ENCODE measurements at regions not wholly inside any gene's neighbourhood (a gene's known extent, or its start where the extent isn't known, plus 50 kb on each side); places are given as distances from the start of the nearest gene placed in this dataset.

- Histone ChIP-seq H2AFZ (ENCODE audit: low read depth, low read length) (no peak overlapping the region), H4K20me1 (ENCODE audit: insufficient read depth) (no peaks in the 10 kb centered on the region), H3K9ac (ENCODE audit: low read length) (no peak overlapping the region), H3K79me2 (replicated peaks; ENCODE audit: insufficient read depth, low read length) (no peaks in the 10 kb centered on the region), H3K9me2 (ENCODE audit: insufficient read depth, low read length) (no peaks in the 10 kb centered on the region), H3K9me3 (ENCODE audit: low read length) (no peaks in the 10 kb centered on the region), H3K27ac (ENCODE audit: low read length) (no peak overlapping the region), H3K27me3 (ENCODE audit: insufficient read depth, low read depth, low read length) (no peaks in the 10 kb centered on the region), H3F3A (ENCODE audit: insufficient read depth, low read length, poor library complexity, severe bottlenecking) (no peaks in the 10 kb centered on the region), H3K4me2 (ENCODE audit: low read length) (no peak overlapping the region), H3K36me3 (ENCODE audit: insufficient read depth, low read length) (no peaks in the 10 kb centered on the region), H3K4me3 (ENCODE audit: low read length) (no peak overlapping the region)
- TF ChIP-seq CTCF (IDR thresholded peaks at IDR 0.05; ENCODE audit: poor library complexity, severe bottlenecking), result no peak
- TF ChIP-seq SMC3 (conservative IDR thresholded peaks at IDR 0.05; ENCODE audit: poor library complexity), result no peak
- no peak for TF ChIP-seq MXI1 (conservative IDR thresholded peaks at IDR 0.05; ENCODE audit: poor library complexity, severe bottlenecking)
- TF ChIP-seq TAF1 (IDR thresholded peaks at IDR 0.05; ENCODE audit: low read depth), result no peak
- no peak for TF ChIP-seq RAD21 (conservative IDR thresholded peaks at IDR 0.05)
- TF ChIP-seq EP300 (conservative IDR thresholded peaks at IDR 0.05; ENCODE audit: poor library complexity, severe bottlenecking), result no peak
- TF ChIP-seq POLR2AphosphoS5 (IDR thresholded peaks at IDR 0.05), result no peak
- TF ChIP-seq EZH2 (IDR thresholded peaks at IDR 0.05; ENCODE audit: borderline replicate concordance, insufficient read depth, low read length, poor library complexity, severe bottlenecking), result no peak
These were observed 57.2 kb upstream of the AFF2 start for GRCh38 chrX:148443216-148443615.

GRCh38 chrX:148448686-148449085 lies 51.7 kb upstream of the AFF2 start:
- no peaks in the 10 kb centered on the region for H3F3A ChIP-seq (ENCODE audit: insufficient read depth, low read length, poor library complexity, severe bottlenecking)
- H3K27ac ChIP-seq (ENCODE audit: low read length), result no peak overlapping the region
- no peaks in the 10 kb centered on the region for H3K36me3 ChIP-seq (ENCODE audit: insufficient read depth, low read length)
- no peak overlapping the region for H3K9ac ChIP-seq (ENCODE audit: low read length)
- no peaks in the 10 kb centered on the region for H3K9me3 ChIP-seq (ENCODE audit: low read length)
- H3K79me2 ChIP-seq (replicated peaks; ENCODE audit: insufficient read depth, low read length), result no peaks in the 10 kb centered on the region
- H3K27me3 ChIP-seq (ENCODE audit: insufficient read depth, low read depth, low read length), result no peaks in the 10 kb centered on the region
- TF ChIP-seq EZH2 (IDR thresholded peaks at IDR 0.05; ENCODE audit: borderline replicate concordance, insufficient read depth, low read length, poor library complexity, severe bottlenecking), result no peak
- TF ChIP-seq SMC3 (conservative IDR thresholded peaks at IDR 0.05; ENCODE audit: poor library complexity), result no peak
- no peak for TF ChIP-seq REST (IDR thresholded peaks at IDR 0.05; ENCODE audit: borderline replicate concordance)
- no peak for TF ChIP-seq RAD21 (conservative IDR thresholded peaks at IDR 0.05)
- no peak for TF ChIP-seq MXI1 (conservative IDR thresholded peaks at IDR 0.05; ENCODE audit: poor library complexity, severe bottlenecking)
- TF ChIP-seq POLR2AphosphoS5 (IDR thresholded peaks at IDR 0.05), result no peak
- H3K9me2 ChIP-seq (ENCODE audit: insufficient read depth, low read length), result no peaks in the 10 kb centered on the region
- H3K4me3 ChIP-seq (ENCODE audit: low read length), result no peak overlapping the region
- H2AFZ ChIP-seq (ENCODE audit: low read depth, low read length), result no peak overlapping the region
- no peaks in the 10 kb centered on the region for H4K20me1 ChIP-seq (ENCODE audit: insufficient read depth)
- no peak overlapping the region for H3K4me2 ChIP-seq (ENCODE audit: low read length)

Measured in neural cell (in vitro differentiated cells).